ENCODE measurements at regions not wholly inside any gene's neighbourhood (a gene's known extent, or its start where the extent isn't known, plus 50 kb on each side); places are given as distances from the start of the nearest gene placed in this dataset.

DNA sequence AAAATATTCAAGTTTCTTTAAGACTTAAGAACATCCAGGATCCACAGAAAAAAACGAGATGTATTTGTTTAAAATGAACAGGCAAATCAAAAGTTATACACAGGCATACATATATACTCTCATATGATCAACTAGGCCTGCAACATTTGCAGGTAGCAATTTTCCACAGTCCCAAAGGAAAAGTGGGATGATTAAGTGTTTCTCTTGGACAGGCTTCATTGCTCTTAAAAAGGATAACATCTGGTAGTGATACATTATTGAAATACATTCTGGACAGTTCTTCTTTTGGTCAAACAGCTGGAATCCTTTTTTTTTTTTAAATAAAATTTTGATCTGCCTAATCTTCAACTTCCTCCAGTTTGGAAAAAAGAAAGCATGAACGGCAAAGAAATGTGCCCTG, 114.8 kb upstream of the TDRD3 start (continued):
- TF ChIP-seq, protein P1, sequence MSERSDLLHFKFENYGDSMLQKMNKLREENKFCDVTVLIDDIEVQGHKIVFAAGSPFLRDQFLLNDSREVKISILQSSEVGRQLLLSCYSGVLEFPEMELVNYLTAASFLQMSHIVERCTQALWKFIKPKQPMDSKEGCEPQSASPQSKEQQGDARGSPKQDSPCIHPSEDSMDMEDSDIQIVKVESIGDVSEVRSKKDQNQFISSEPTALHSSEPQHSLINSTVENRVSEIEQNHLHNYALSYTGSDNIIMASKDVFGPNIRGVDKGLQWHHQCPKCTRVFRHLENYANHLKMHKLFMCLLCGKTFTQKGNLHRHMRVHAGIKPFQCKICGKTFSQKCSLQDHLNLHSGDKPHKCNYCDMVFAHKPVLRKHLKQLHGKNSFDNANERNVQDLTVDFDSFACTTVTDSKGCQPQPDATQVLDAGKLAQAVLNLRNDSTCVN (tag by site-specific recombination; optimal IDR thresholded peaks at IDR 0.05): no peak
- no peak for TF ChIP-seq ZNF112 (tag by site-specific recombination; IDR thresholded peaks at IDR 0.05)
- TF ChIP-seq OSR2 (tag by site-specific recombination; IDR thresholded peaks at IDR 0.05): no peak

DNA sequence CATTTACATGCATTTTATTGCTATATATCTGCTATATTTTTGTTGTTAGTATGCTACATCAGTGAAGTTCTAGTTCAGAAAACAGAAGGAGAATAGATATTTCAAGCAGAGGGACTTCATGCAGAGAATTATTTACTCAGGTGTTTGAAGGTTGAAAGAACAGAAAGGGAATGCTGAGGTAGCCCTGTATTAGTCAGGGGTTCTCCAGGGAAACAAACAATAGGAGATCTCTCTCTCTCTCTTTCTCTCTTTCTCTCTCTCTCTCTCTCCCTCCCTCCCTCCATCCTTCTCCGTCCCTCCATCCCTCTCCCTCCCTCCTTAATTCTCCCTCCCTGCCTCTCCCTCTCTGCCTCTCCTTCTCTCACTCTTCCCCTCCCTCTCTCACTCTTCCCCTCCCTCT, 114.3 kb upstream of the TDRD3 start:
- no peak overlapping the region for H3K27ac ChIP-seq (ENCODE audit: extremely low read depth, low read depth, low read length)
- no peaks in the 10 kb centered on the region for H3K9me3 ChIP-seq (ENCODE audit: control insufficient read depth, insufficient read depth, low read depth, low read length)
- TF ChIP-seq HOXA7 (CRISPR knock-in tag; IDR thresholded peaks at IDR 0.05; ENCODE audit: borderline replicate concordance) (no peak), ZNF24 (tag by site-specific recombination; IDR thresholded peaks at IDR 0.05) (no peak), ZFHX2 (tag by site-specific recombination; conservative IDR thresholded peaks at IDR 0.05) (no peak), ZNF132 (tag by site-specific recombination; IDR thresholded peaks at IDR 0.05; ENCODE audit: borderline replicate concordance) (no peak)
- TF ChIP-seq, protein P2, sequence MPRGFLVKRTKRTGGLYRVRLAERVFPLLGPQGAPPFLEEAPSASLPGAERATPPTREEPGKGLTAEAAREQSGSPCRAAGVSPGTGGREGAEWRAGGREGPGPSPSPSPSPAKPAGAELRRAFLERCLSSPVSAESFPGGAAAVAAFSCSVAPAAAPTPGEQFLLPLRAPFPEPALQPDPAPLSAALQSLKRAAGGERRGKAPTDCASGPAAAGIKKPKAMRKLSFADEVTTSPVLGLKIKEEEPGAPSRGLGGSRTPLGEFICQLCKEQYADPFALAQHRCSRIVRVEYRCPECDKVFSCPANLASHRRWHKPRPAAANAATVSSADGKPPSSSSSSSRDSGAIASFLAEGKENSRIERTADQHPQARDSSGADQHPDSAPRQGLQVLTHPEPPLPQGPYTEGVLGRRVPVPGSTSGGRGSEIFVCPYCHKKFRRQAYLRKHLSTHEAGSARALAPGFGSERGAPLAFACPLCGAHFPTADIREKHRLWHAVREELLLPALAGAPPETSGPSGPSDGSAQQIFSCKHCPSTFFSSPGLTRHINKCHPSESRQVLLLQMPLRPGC (tag by site-specific recombination; IDR thresholded peaks at IDR 0.05): no peak
- no peaks in the 10 kb centered on the region for H3K36me3 ChIP-seq (ENCODE audit: control insufficient read depth in 2 of 2, insufficient read depth in 1 of 2, low read length in 2 of 2)
- no peak overlapping the region for H3K4me3 ChIP-seq (ENCODE audit: low read depth, low read length)
- ChIA-PET POLR2A (no interaction called here), CTCF (interaction anchor here (0.7 kb wide), 2 partner anchors 47 to 252 kb away, joined by 3 read pairs; no protein-coding TSS in a partner anchor)
- H3K4me1 ChIP-seq (ENCODE audit: control insufficient read depth, insufficient read depth, low read length): no peaks in the 10 kb centered on the region

DNA sequence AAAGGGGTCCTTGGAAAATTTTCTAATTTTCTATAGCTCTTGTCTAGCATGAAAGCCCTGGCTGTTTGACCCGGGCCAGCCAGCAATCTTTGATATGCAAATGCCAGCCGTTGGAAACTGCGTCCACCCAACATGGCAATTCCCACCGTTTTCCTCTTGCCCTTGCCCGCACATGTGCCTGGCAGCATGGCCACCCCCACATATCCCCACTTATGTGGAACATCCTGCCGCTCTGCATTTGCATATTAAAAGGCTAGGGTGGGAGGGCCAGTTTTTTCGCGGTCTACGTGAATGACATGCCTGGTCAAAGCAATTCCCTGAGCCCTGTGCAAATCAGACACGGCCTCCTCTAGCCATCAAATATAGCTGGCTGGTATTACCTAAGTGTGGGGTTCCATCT, 110.3 kb upstream of the TDRD3 start:
- no peak for TF ChIP-seq ZNF48 (tag by site-specific recombination; IDR thresholded peaks at IDR 0.05)
- TF ChIP-seq ZNF544 (tag by site-specific recombination; IDR thresholded peaks at IDR 0.05): no peak
- POLR2A ChIA-PET: no interaction called here
- Histone ChIP-seq H3K9me3 (ENCODE audit: control insufficient read depth, insufficient read depth, low read depth, low read length) (no peaks in the 10 kb centered on the region), H3K36me3 (ENCODE audit: control insufficient read depth in 2 of 2, insufficient read depth in 1 of 2, low read length in 2 of 2) (no peaks in the 10 kb centered on the region), H3K4me3 (ENCODE audit: low read depth, low read length) (no peak overlapping the region), H3K4me1 (ENCODE audit: control insufficient read depth, insufficient read depth, low read length) (no peaks in the 10 kb centered on the region), H3K27ac (ENCODE audit: extremely low read depth, low read depth, low read length) (no peak overlapping the region)
- CTCF ChIA-PET: interaction anchor here (0.6 kb wide), 1 partner anchor 96 kb away, joined by 3 read pairs; no protein-coding TSS in a partner anchor

DNA sequence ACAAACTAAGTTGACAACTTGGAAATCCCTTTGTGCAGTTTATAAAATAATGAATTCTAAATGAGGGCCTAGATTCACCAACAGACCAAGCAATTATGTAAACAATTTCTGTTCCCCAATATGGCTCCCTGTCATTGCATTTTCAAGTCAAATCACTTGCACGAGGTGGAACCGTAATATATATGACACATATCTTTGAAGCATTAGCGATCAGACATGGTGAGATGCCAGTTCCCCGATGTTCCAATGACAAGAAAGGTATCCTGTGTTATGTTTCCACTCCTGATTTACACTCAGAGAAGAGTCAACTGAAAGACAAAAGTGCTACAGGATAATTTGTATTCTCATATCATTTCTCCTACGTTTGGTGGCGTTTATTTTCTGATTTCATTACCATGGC, 108.5 kb upstream of the TDRD3 start:
- Histone ChIP-seq H3K27ac (ENCODE audit: extremely low read depth, low read depth, low read length) (no peak overlapping the region), H3K4me1 (ENCODE audit: control insufficient read depth, insufficient read depth, low read length) (no peaks in the 10 kb centered on the region), H3K36me3 (ENCODE audit: control insufficient read depth in 2 of 2, insufficient read depth in 1 of 2, low read length in 2 of 2) (no peaks in the 10 kb centered on the region), H3K4me3 (ENCODE audit: low read depth, low read length) (no peak overlapping the region), H3K9me3 (ENCODE audit: control insufficient read depth, insufficient read depth, low read depth, low read length) (no peaks in the 10 kb centered on the region)
- ChIA-PET POLR2A (no interaction called here), CTCF (no interaction called here)
- TF ChIP-seq, protein P3, sequence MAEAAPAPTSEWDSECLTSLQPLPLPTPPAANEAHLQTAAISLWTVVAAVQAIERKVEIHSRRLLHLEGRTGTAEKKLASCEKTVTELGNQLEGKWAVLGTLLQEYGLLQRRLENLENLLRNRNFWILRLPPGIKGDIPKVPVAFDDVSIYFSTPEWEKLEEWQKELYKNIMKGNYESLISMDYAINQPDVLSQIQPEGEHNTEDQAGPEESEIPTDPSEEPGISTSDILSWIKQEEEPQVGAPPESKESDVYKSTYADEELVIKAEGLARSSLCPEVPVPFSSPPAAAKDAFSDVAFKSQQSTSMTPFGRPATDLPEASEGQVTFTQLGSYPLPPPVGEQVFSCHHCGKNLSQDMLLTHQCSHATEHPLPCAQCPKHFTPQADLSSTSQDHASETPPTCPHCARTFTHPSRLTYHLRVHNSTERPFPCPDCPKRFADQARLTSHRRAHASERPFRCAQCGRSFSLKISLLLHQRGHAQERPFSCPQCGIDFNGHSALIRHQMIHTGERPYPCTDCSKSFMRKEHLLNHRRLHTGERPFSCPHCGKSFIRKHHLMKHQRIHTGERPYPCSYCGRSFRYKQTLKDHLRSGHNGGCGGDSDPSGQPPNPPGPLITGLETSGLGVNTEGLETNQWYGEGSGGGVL (tag by site-specific recombination; IDR thresholded peaks at IDR 0.05): no peak
- TF ChIP-seq ZNF707 (tag by site-specific recombination; IDR thresholded peaks at IDR 0.05) (no peak), SP3 (tag by site-specific recombination; IDR thresholded peaks at IDR 0.05) (no peak), GLI2 (tag by site-specific recombination; IDR thresholded peaks at IDR 0.05; ENCODE audit: borderline replicate concordance, low read depth) (no peak), ZNF121 (tag by site-specific recombination; IDR thresholded peaks at IDR 0.05) (no peak), REPIN1 (tag by site-specific recombination; IDR thresholded peaks at IDR 0.05; ENCODE audit: low read depth) (no peak), ZNF423 (tag by site-specific recombination; IDR thresholded peaks at IDR 0.05) (no peak), ZNF544 (tag by site-specific recombination; IDR thresholded peaks at IDR 0.05) (no peak), ZNF530 (tag by site-specific recombination; IDR thresholded peaks at IDR 0.05; ENCODE audit: low read depth) (no peak), ZNF670 (tag by site-specific recombination; IDR thresholded peaks at IDR 0.05; ENCODE audit: low read depth) (no peak), KLF7 (tag by site-specific recombination; IDR thresholded peaks at IDR 0.05; ENCODE audit: borderline replicate concordance) (no peak), HOXC10 (CRISPR knock-in tag; IDR thresholded peaks at IDR 0.05) (no peak)
- TF ChIP-seq, protein P4, sequence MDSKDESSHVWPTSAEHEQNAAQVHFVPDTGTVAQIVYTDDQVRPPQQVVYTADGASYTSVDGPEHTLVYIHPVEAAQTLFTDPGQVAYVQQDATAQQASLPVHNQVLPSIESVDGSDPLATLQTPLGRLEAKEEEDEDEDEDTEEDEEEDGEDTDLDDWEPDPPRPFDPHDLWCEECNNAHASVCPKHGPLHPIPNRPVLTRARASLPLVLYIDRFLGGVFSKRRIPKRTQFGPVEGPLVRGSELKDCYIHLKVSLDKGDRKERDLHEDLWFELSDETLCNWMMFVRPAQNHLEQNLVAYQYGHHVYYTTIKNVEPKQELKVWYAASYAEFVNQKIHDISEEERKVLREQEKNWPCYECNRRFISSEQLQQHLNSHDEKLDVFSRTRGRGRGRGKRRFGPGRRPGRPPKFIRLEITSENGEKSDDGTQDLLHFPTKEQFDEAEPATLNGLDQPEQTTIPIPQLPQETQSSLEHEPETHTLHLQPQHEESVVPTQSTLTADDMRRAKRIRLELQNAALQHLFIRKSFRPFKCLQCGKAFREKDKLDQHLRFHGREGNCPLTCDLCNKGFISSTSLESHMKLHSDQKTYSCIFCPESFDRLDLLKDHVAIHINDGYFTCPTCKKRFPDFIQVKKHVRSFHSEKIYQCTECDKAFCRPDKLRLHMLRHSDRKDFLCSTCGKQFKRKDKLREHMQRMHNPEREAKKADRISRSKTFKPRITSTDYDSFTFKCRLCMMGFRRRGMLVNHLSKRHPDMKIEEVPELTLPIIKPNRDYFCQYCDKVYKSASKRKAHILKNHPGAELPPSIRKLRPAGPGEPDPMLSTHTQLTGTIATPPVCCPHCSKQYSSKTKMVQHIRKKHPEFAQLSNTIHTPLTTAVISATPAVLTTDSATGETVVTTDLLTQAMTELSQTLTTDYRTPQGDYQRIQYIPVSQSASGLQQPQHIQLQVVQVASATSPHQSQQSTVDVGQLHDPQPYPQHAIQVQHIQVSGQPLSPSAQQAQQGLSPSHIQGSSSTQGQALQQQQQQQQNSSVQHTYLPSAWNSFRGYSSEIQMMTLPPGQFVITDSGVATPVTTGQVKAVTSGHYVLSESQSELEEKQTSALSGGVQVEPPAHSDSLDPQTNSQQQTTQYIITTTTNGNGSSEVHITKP (tag by site-specific recombination; IDR thresholded peaks at IDR 0.05): no peak

All from HEK293 (cell line).